GM12878 (cell line): ENCODE measurements at regions not wholly inside any gene's neighbourhood (a gene's known extent, or its start where the extent isn't known, plus 50 kb on each side); places are given as distances from the start of the nearest gene placed in this dataset.

Experiments used
- ATAC-seq: fragments of 200-7000 bp; cut with Tn5 transposase; 3 replicates; pipeline ENCODE4 v1.9.1; 2020; ENCODE audit warnings: mild to moderate bottlenecking, moderate library complexity
- BruUV-seq: library from RNA; stranded (reverse); fragments of 400-500 nt; replicated peaks from 2 replicates; lab custom pipeline; 2021; lab: Mats Ljungman, UMichigan
- CTCF ChIA-PET: fragments of 300-600 bp; sonication (Branson Sonifier 250); formaldehyde crosslinking; extraction: SDS; loops from one replicate; lab custom pipeline; 2021; ENCODE audit warnings: inconsistent platforms; lab: Yijun Ruan, JAX
- POLR2A ChIA-PET: fragments of 350-600 bp; formaldehyde crosslinking; extraction: SDS; loops from one replicate; lab custom pipeline; 2021; ENCODE audit warnings: inconsistent platforms; lab: Charles Lee
- RAD21 ChIA-PET: fragments of 300-600 bp; sonication (Branson Sonifier 250); formaldehyde crosslinking; loops from one replicate; lab custom pipeline; 2023; ENCODE audit warnings: antibody characterized with exemption; ENCODE audit not compliant: unreplicated experiment; lab: Charles Lee
- SMC1A ChIA-PET: fragments of 300-600 bp; sonication (Branson Sonifier 250); formaldehyde crosslinking; loops from one replicate; lab custom pipeline; 2023; ENCODE audit not compliant: unreplicated experiment, uncharacterized antibody; lab: Charles Lee
- DNase-seq: peaks from one replicate; pipeline ENCODE4 v3.0.0-alpha.2; 2011; ENCODE audit warnings: low read depth, low spot score
- FAIRE-seq: peaks from 3 replicates; lab custom pipeline; 2011; peaks lifted over from hg19 to GRCh38; lab: Jason Lieb, UNC
- H2AFZ ChIP-seq: 2 replicates; pipeline ENCODE4 v1.6.0; 2011; ENCODE audit warnings: low read depth, low read length, control low read depth; ENCODE audit not compliant: control insufficient read depth
- H3K27ac ChIP-seq: 2 replicates; pipeline ENCODE4 v1.5.1; 2011; ENCODE audit warnings: control low read depth; ENCODE audit not compliant: control insufficient read depth, insufficient read depth
- H3K27me3 ChIP-seq, 2 experiments: replicated peaks in 1 of 2; 2 replicates each; pipeline versions ENCODE4 v1.6.0 to v1.6.1; 2011; ENCODE audit warnings: low read length in 1 of 2; ENCODE audit not compliant: control insufficient read depth in 2 of 2, insufficient read depth in 2 of 2
- H3K36me3 ChIP-seq, 2 experiments: 2 replicates each; pipeline ENCODE4 v1.5.1; 2011; ENCODE audit warnings: low read length in 1 of 2; ENCODE audit not compliant: control insufficient read depth in 2 of 2, insufficient read depth in 2 of 2
- H3K4me1 ChIP-seq: 2 replicates; pipeline ENCODE4 v1.6.1; 2011; ENCODE audit warnings: mild to moderate bottlenecking, low read length, moderate library complexity, mixed read lengths; ENCODE audit not compliant: control insufficient read depth, insufficient read depth
- H3K4me2 ChIP-seq: 2 replicates; pipeline ENCODE4 v1.6.0; 2011; ENCODE audit warnings: control low read depth; ENCODE audit not compliant: control insufficient read depth, insufficient read depth
- H3K4me3 ChIP-seq: fragments of 200-600 bp; sonication (generic); 2 replicates; pipeline ENCODE4 v1.5.1; 2016
- H3K79me2 ChIP-seq: 2 replicates; pipeline ENCODE4 v1.6.0; 2011; ENCODE audit warnings: low read length; ENCODE audit not compliant: control insufficient read depth, insufficient read depth
- H3K9ac ChIP-seq: 2 replicates; pipeline ENCODE4 v1.8.0; 2011; ENCODE audit warnings: low read length, control low read depth, mixed read lengths; ENCODE audit not compliant: control insufficient read depth, insufficient read depth
- H3K9me3 ChIP-seq: replicated peaks from 3 replicates; pipeline ENCODE4 v1.5.1; 2011; ENCODE audit warnings: mild to moderate bottlenecking, low read length; ENCODE audit not compliant: control insufficient read depth, insufficient read depth
- H4K20me1 ChIP-seq: 2 replicates; pipeline ENCODE4 v1.6.0; 2011; ENCODE audit not compliant: control insufficient read depth, insufficient read depth
- BCL11A ChIP-seq: IDR thresholded peaks from 2 replicates; pipeline ENCODE4 v1.6.1; 2011; ENCODE audit warnings: low read depth, low read length
- CTCF ChIP-seq, 3 experiments: IDR thresholded peaks in 2 of 3; conservative IDR thresholded peaks in 1 of 3; 2 replicates each; pipeline ENCODE4 v1.5.1; 2011; ENCODE audit warnings: low read depth in 3 of 3, low read length in 3 of 3, mild to moderate bottlenecking in 3 of 3, control low read depth in 2 of 3, moderate library complexity in 2 of 3, inconsistent platforms in 1 of 3, mixed read lengths in 1 of 3; ENCODE audit not compliant: control insufficient read depth in 2 of 3, insufficient read depth in 1 of 3; ENCODE audit errors: extremely low read depth in 1 of 3
- E4F1 ChIP-seq: fragments of 450-650 bp; IDR thresholded peaks from 2 replicates; pipeline ENCODE4 v1.6.1; 2018; ENCODE audit warnings: borderline replicate concordance, mild to moderate bottlenecking; ENCODE audit not compliant: partially characterized antibody
- FOXM1 ChIP-seq: IDR thresholded peaks from 2 replicates; pipeline ENCODE4 v1.6.1; 2012; ENCODE audit warnings: low read depth, mild to moderate bottlenecking, inconsistent platforms, low read length, moderate library complexity
- JUND ChIP-seq: IDR thresholded peaks from 2 replicates; pipeline ENCODE4 v1.6.1; 2012; ENCODE audit warnings: low read depth, mild to moderate bottlenecking, low read length, improper control_type of control experiment, moderate library complexity
- KDM1A ChIP-seq: fragments of 200-600 bp; sonication (generic); IDR thresholded peaks from 2 replicates; pipeline ENCODE4 v1.6.1; 2016; ENCODE audit warnings: borderline replicate concordance
- NFIC ChIP-seq: IDR thresholded peaks from 2 replicates; pipeline ENCODE4 v1.6.1; 2012; ENCODE audit warnings: low read depth, mild to moderate bottlenecking, inconsistent platforms, low read length, moderate library complexity
- NRF1 ChIP-seq: conservative IDR thresholded peaks from 2 replicates; pipeline ENCODE4 v1.6.1; 2011; ENCODE audit warnings: mild to moderate bottlenecking, low read depth, low read length, improper control_type of control experiment
- RUNX3 ChIP-seq: IDR thresholded peaks from 2 replicates; pipeline ENCODE4 v1.6.1; 2012; ENCODE audit warnings: low read length, inconsistent platforms
- SP1 ChIP-seq: IDR thresholded peaks from one replicate; pipeline ENCODE4 v1.6.1; 2011; ENCODE audit warnings: low read depth, low read length
- SRF ChIP-seq, 2 experiments: IDR thresholded peaks; 2 replicates each; pipeline ENCODE4 v1.6.1; 2011; ENCODE audit warnings: low read depth in 2 of 2, low read length in 2 of 2, mild to moderate bottlenecking in 1 of 2, moderate library complexity in 1 of 2
- STAT1 ChIP-seq: fragments of 450-650 bp; conservative IDR thresholded peaks from 2 replicates; pipeline ENCODE4 v1.6.1; 2014; ENCODE audit warnings: antibody characterized with exemption, mild to moderate bottlenecking
- SUPT20H ChIP-seq: IDR thresholded peaks from 2 replicates; pipeline ENCODE4 v1.6.1; 2011; ENCODE audit warnings: low read depth, mild to moderate bottlenecking, low read length, moderate library complexity, borderline replicate concordance; ENCODE audit not compliant: control insufficient read depth
- TCF12 ChIP-seq: IDR thresholded peaks from 2 replicates; pipeline ENCODE4 v1.6.1; 2011; ENCODE audit warnings: low read depth, mild to moderate bottlenecking, low read length
- USF2 ChIP-seq: IDR thresholded peaks from 2 replicates; pipeline ENCODE4 v1.6.1; 2011; ENCODE audit warnings: low read depth, low read length, improper control_type of control experiment, borderline replicate concordance
- ZBTB40 ChIP-seq: fragments of 450-650 bp; IDR thresholded peaks from 2 replicates; pipeline ENCODE4 v1.6.1; 2016; ENCODE audit warnings: mild to moderate bottlenecking, moderate library complexity, borderline replicate concordance
- WGBS: methylation state at CpG from one replicate; pipeline ENCODE4 v1.1.6; 2016; ENCODE audit warnings: low lambda C conversion rate; ENCODE audit not compliant: insufficient replicate concordance, insufficient coverage; ENCODE audit errors: missing lambda C conversion rate; 5-methylcytosine and 5-hydroxymethylcytosine counted together
- in situ Hi-C: fragments of 300-500 bp; cut with MboI; formaldehyde crosslinking; loops from 9 replicates; pipeline ENCODE4 v1.14.3; 2018; ENCODE audit warnings: mixed read lengths
- intact Hi-C: fragments of 100-400 bp; cut with micrococcal nuclease; formaldehyde crosslinking; loops from one replicate; pipeline ENCODE4 v1.14.2; 2022; ENCODE audit not compliant: unreplicated experiment

- SMC1A ChIA-PET = no interaction called here
- in situ Hi-C loops = no loop called here
- no peak for ATAC-seq
- CTCF ChIA-PET = no interaction called here
- no peaks in the 10 kb centered on the region for H3K79me2 ChIP-seq
- H3K27ac ChIP-seq = no peak overlapping the region
- no peak overlapping the region for H3K4me3 ChIP-seq
- RAD21 ChIA-PET = no interaction called here
- no peaks in the 10 kb centered on the region for H3K9me3 ChIP-seq
- H3K4me2 ChIP-seq = no peak overlapping the region
- no peak overlapping the region for H2AFZ ChIP-seq
- intact Hi-C loops = no loop called here
- no peaks in the 10 kb centered on the region; a peak in 1 of 4 replicates for H3K27me3 ChIP-seq
- no TSS peak for BruUV-seq
- no peak for FAIRE-seq
- H3K4me1 ChIP-seq = no peaks in the 10 kb centered on the region
- no peak for DNase-seq
- POLR2A ChIA-PET = interaction anchor here (0.6 kb wide), 1 partner anchor 1195 kb away, joined by 4 read pairs; no protein-coding TSS in a partner anchor
- WGBS = 36% methylated on average over 3 of the region's 3 CpGs
- TF ChIP-seq USF2 = no peak
- TF ChIP-seq NFIC = no peak
- no peak for TF ChIP-seq SP1
- no peak for TF ChIP-seq SUPT20H
- no peak for TF ChIP-seq ZBTB40
- no peak for TF ChIP-seq JUND
- TF ChIP-seq BCL11A = no peak
- TF ChIP-seq STAT1 = no peak
- TF ChIP-seq NRF1 = no peak
- no peak for TF ChIP-seq CTCF (IDR thresholded peaks at IDR 0.05 in 2 of 3, conservative IDR thresholded peaks at IDR 0.05 in 1 of 3; ENCODE audit: control insufficient read depth in 2 of 3, extremely low read depth in 1 of 3, insufficient read depth in 1 of 3, low read depth in 3 of 3, low read length in 3 of 3)
- no peak for TF ChIP-seq TCF12
- TF ChIP-seq RUNX3 = no peak
- TF ChIP-seq KDM1A = no peak
- TF ChIP-seq FOXM1 = no peak
- no peak for TF ChIP-seq SRF (IDR thresholded peaks at IDR 0.05; ENCODE audit: low read depth in 2 of 2, low read length in 2 of 2)
- no peak for TF ChIP-seq E4F1
- no peak overlapping the region for H3K9ac ChIP-seq
- H3K36me3 ChIP-seq = no peaks in the 10 kb centered on the region
- H4K20me1 ChIP-seq = no peaks in the 10 kb centered on the region
These were observed 165.3 kb upstream of the RASSF8 start for GRCh38 chr12:25793196-25793595.
